WTC11 (cell line): ENCODE measurements at regions not wholly inside any gene's neighbourhood (a gene's known extent, or its start where the extent isn't known, plus 50 kb on each side); places are given as distances from the start of the nearest gene placed in this dataset.

Experiments used
- ATAC-seq: fragments of 200-7000 bp; cut with Tn5 transposase; 2 replicates; pipeline ENCODE4 v1.10.0; 2021; ENCODE audit warnings: mild to moderate bottlenecking, moderate library complexity
- CTCF ChIA-PET: fragments of 300-600 bp; sonication (Branson Sonifier 250); formaldehyde crosslinking; loops from one replicate; lab custom pipeline; 2021; ENCODE audit warnings: antibody characterized with exemption; lab: Charles Lee
- POLR2A ChIA-PET: fragments of 350-600 bp; sonication (Branson Sonifier 250); formaldehyde crosslinking; loops from one replicate; lab custom pipeline; 2021; ENCODE audit warnings: antibody characterized with exemption; lab: Charles Lee
- DNase-seq: peaks from one replicate; pipeline ENCODE4 v3.0.0; 2021; ENCODE audit warnings: low spot score
- H3K27ac Mint-ChIP-seq: 2 replicates; pipeline ENCODE4 v1.8.0; 2021; ENCODE audit warnings: mixed read lengths
- H3K27me3 Mint-ChIP-seq: 2 replicates; pipeline ENCODE4 v1.8.0; 2021; ENCODE audit warnings: low read depth, mild to moderate bottlenecking, moderate library complexity, mixed read lengths
- H3K36me3 Mint-ChIP-seq: 2 replicates; pipeline ENCODE4 v1.8.0; 2021; ENCODE audit warnings: mixed read lengths
- H3K4me1 Mint-ChIP-seq: 2 replicates; pipeline ENCODE4 v1.8.0; 2022; ENCODE audit warnings: mixed read lengths
- H3K4me3 Mint-ChIP-seq: 2 replicates; pipeline ENCODE4 v1.8.0; 2021; ENCODE audit warnings: mild to moderate bottlenecking, moderate library complexity, mixed read lengths
- H3K9me3 Mint-ChIP-seq: 2 replicates; pipeline ENCODE4 v1.8.0; 2021; ENCODE audit warnings: mixed read lengths
- CBFB ChIP-seq: sonication (generic); formaldehyde crosslinking; IDR thresholded peaks from 2 replicates; pipeline ENCODE4 v1.8.1; 2022; ENCODE audit warnings: mild to moderate bottlenecking, low read depth, missing genetic modification reagents
- CREM ChIP-seq: sonication (generic); formaldehyde crosslinking; IDR thresholded peaks from 2 replicates; pipeline ENCODE4 v1.8.1; 2022; ENCODE audit warnings: mild to moderate bottlenecking, missing genetic modification reagents, moderate library complexity
- FOXK1 ChIP-seq: sonication (generic); formaldehyde crosslinking; IDR thresholded peaks from 2 replicates; pipeline ENCODE4 v1.8.0; 2022; ENCODE audit warnings: mild to moderate bottlenecking, moderate library complexity, missing genetic modification reagents
- FOXP1 ChIP-seq: sonication (generic); formaldehyde crosslinking; IDR thresholded peaks from 2 replicates; pipeline ENCODE4 v1.8.0; 2022; ENCODE audit warnings: missing genetic modification reagents, mild to moderate bottlenecking, moderate library complexity, borderline replicate concordance
- HMGA2 ChIP-seq: fragments of 250-450 bp; sonication (Bioruptor Pico); IDR thresholded peaks from 2 replicates; pipeline ENCODE4 v1.4.0; 2021; ENCODE audit warnings: mild to moderate bottlenecking, moderate library complexity
- NFYB ChIP-seq: sonication (generic); formaldehyde crosslinking; conservative IDR thresholded peaks from 2 replicates; pipeline ENCODE4 v1.8.0; 2022; ENCODE audit warnings: low read depth, missing genetic modification reagents
- OVOL2 ChIP-seq: fragments of 250-450 bp; sonication (Bioruptor Pico); IDR thresholded peaks from 2 replicates; pipeline ENCODE4 v1.9.0; 2021; ENCODE audit warnings: mild to moderate bottlenecking, borderline replicate concordance
- RELA ChIP-seq: sonication (generic); formaldehyde crosslinking; IDR thresholded peaks from 2 replicates; pipeline ENCODE4 v1.8.1; 2022; ENCODE audit warnings: missing genetic modification reagents, mild to moderate bottlenecking, borderline replicate concordance
- RORB ChIP-seq: fragments of 250-450 bp; sonication (Bioruptor Pico); IDR thresholded peaks from 2 replicates; pipeline ENCODE4 v1.9.0; 2021; ENCODE audit warnings: mild to moderate bottlenecking
- SMAD3 ChIP-seq: sonication (generic); formaldehyde crosslinking; IDR thresholded peaks from 2 replicates; pipeline ENCODE4 v1.8.0; 2022; ENCODE audit warnings: missing genetic modification reagents, mild to moderate bottlenecking, borderline replicate concordance
- TCF7 ChIP-seq: sonication (generic); formaldehyde crosslinking; IDR thresholded peaks from 2 replicates; pipeline ENCODE4 v1.8.0; 2022; ENCODE audit warnings: mild to moderate bottlenecking, low read depth, missing genetic modification reagents, moderate library complexity
- ZNF121 ChIP-seq: sonication (generic); formaldehyde crosslinking; IDR thresholded peaks from 2 replicates; pipeline ENCODE4 v1.8.0; 2023; ENCODE audit warnings: missing genetic modification reagents
- ZNF263 ChIP-seq: sonication (generic); formaldehyde crosslinking; IDR thresholded peaks from 2 replicates; pipeline ENCODE4 v1.8.1; 2022; ENCODE audit warnings: low read depth, mild to moderate bottlenecking, moderate library complexity, missing genetic modification reagents
- ZNF396 ChIP-seq: fragments of 250-450 bp; sonication (Bioruptor Pico); IDR thresholded peaks from 2 replicates; pipeline ENCODE4 v1.8.0; 2021; ENCODE audit warnings: mild to moderate bottlenecking, moderate library complexity, borderline replicate concordance
- ZNF671 ChIP-seq: fragments of 250-450 bp; sonication (Bioruptor Pico); IDR thresholded peaks from 2 replicates; pipeline ENCODE4 v1.8.0; 2021; ENCODE audit warnings: mild to moderate bottlenecking
- TF ChIP-seq, protein P1 (sequence below): fragments of 250-450 bp; sonication (Bioruptor Pico); IDR thresholded peaks from 2 replicates; pipeline ENCODE4 v1.8.0; 2021; ENCODE audit warnings: mild to moderate bottlenecking
- TF ChIP-seq, protein P2 (sequence below): sonication (generic); formaldehyde crosslinking; IDR thresholded peaks from 2 replicates; pipeline ENCODE4 v1.8.1; 2023; ENCODE audit warnings: mild to moderate bottlenecking, missing genetic modification reagents, borderline replicate concordance
- TF ChIP-seq, protein P3 (sequence below): sonication (generic); formaldehyde crosslinking; IDR thresholded peaks from 2 replicates; pipeline ENCODE4 v1.8.1; 2023; ENCODE audit warnings: mild to moderate bottlenecking, missing genetic modification reagents, moderate library complexity
- TF ChIP-seq, protein P4 (sequence below): fragments of 250-450 bp; sonication (Bioruptor Pico); IDR thresholded peaks from 2 replicates; pipeline ENCODE4 v2.1.2; 2022; ENCODE audit warnings: mild to moderate bottlenecking, moderate library complexity
- TF ChIP-seq, protein P5 (sequence below): sonication (generic); formaldehyde crosslinking; IDR thresholded peaks from 2 replicates; pipeline ENCODE4 v1.8.0; 2022; ENCODE audit warnings: missing genetic modification reagents
- TF ChIP-seq, protein P6 (sequence below): sonication (generic); formaldehyde crosslinking; IDR thresholded peaks from 2 replicates; pipeline ENCODE4 v1.8.1; 2023; ENCODE audit warnings: mild to moderate bottlenecking, moderate library complexity, missing genetic modification reagents

DNA sequence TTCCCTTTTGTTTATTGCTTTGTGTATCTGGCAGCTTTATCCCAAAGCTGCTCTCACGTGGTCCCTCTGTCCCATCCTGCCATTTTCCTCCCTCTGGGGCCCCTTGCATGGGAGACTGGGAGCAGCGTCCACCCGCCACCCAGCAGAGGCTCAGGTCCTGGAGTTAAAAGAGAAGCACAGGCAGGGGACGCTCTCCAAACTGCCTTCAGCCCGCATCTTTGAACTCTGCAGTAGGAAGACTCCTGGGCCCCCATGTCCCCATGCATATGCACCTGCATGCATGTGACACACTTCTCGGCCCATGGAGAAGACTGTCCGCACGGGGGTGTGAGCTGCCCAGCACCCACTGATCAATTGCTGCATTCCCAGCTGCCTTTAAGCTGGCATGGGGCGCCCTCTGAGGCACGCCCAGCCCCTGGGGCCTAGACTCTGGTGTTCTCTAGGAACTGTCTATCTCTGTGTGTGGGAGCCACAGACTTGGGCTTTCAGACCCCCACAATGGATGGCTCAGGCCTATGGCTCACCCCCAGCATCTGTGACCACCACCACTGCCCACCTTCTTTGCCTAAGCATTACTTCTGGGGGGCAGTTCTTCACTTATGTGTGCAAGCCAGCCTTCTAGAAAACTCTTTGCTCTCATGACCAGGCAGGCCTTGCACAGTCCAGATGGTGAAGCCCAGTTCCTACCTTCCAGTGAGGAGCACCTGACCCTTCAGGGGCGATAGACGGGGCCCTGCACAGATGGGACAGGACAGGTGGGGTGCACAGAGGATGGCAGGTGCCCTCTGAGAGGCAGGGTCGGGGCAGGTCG, 96.1 kb upstream of the DIO3 start:
- peaks cover 3% of the 10 kb centered on the region; the same call in 1 of the 2 replicates for H3K4me1 Mint-ChIP-seq
- no peak for DNase-seq
- peaks cover 18% of the 10 kb centered on the region for H3K27me3 Mint-ChIP-seq
- no peak overlapping the region for H3K4me3 Mint-ChIP-seq
- CTCF ChIA-PET: no interaction called here
- no peak overlapping the region for H3K27ac Mint-ChIP-seq
- TF ChIP-seq FOXP1 (no peak), RELA (CRISPR knock-in tag) (no peak), ZNF121 (CRISPR knock-in tag) (no peak), ZNF671 (no peak), CREM (CRISPR knock-in tag) (no peak), OVOL2 (CRISPR knock-in tag) (no peak), ZNF396 (CRISPR knock-in tag) (no peak), SMAD3 (CRISPR knock-in tag) (no peak)
- TF ChIP-seq, protein P1, sequence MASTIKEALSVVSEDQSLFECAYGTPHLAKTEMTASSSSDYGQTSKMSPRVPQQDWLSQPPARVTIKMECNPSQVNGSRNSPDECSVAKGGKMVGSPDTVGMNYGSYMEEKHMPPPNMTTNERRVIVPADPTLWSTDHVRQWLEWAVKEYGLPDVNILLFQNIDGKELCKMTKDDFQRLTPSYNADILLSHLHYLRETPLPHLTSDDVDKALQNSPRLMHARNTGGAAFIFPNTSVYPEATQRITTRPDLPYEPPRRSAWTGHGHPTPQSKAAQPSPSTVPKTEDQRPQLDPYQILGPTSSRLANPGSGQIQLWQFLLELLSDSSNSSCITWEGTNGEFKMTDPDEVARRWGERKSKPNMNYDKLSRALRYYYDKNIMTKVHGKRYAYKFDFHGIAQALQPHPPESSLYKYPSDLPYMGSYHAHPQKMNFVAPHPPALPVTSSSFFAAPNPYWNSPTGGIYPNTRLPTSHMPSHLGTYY: no peak
- TF ChIP-seq, protein P2, sequence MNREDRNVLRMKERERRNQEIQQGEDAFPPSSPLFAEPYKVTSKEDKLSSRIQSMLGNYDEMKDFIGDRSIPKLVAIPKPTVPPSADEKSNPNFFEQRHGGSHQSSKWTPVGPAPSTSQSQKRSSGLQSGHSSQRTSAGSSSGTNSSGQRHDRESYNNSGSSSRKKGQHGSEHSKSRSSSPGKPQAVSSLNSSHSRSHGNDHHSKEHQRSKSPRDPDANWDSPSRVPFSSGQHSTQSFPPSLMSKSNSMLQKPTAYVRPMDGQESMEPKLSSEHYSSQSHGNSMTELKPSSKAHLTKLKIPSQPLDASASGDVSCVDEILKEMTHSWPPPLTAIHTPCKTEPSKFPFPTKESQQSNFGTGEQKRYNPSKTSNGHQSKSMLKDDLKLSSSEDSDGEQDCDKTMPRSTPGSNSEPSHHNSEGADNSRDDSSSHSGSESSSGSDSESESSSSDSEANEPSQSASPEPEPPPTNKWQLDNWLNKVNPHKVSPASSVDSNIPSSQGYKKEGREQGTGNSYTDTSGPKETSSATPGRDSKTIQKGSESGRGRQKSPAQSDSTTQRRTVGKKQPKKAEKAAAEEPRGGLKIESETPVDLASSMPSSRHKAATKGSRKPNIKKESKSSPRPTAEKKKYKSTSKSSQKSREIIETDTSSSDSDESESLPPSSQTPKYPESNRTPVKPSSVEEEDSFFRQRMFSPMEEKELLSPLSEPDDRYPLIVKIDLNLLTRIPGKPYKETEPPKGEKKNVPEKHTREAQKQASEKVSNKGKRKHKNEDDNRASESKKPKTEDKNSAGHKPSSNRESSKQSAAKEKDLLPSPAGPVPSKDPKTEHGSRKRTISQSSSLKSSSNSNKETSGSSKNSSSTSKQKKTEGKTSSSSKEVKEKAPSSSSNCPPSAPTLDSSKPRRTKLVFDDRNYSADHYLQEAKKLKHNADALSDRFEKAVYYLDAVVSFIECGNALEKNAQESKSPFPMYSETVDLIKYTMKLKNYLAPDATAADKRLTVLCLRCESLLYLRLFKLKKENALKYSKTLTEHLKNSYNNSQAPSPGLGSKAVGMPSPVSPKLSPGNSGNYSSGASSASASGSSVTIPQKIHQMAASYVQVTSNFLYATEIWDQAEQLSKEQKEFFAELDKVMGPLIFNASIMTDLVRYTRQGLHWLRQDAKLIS (CRISPR knock-in tag): no peak
- TF ChIP-seq, protein P3, sequence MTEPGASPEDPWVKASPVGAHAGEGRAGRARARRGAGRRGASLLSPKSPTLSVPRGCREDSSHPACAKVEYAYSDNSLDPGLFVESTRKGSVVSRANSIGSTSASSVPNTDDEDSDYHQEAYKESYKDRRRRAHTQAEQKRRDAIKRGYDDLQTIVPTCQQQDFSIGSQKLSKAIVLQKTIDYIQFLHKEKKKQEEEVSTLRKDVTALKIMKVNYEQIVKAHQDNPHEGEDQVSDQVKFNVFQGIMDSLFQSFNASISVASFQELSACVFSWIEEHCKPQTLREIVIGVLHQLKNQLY (CRISPR knock-in tag): no peak
- TF ChIP-seq, all 79 proteins: peak for 0
- POLR2A ChIA-PET: no interaction called here
- Mint-ChIP-seq H3K9me3 (no peaks in the 10 kb centered on the region), H3K36me3 (no peaks in the 10 kb centered on the region)
- no peak for ATAC-seq

DNA sequence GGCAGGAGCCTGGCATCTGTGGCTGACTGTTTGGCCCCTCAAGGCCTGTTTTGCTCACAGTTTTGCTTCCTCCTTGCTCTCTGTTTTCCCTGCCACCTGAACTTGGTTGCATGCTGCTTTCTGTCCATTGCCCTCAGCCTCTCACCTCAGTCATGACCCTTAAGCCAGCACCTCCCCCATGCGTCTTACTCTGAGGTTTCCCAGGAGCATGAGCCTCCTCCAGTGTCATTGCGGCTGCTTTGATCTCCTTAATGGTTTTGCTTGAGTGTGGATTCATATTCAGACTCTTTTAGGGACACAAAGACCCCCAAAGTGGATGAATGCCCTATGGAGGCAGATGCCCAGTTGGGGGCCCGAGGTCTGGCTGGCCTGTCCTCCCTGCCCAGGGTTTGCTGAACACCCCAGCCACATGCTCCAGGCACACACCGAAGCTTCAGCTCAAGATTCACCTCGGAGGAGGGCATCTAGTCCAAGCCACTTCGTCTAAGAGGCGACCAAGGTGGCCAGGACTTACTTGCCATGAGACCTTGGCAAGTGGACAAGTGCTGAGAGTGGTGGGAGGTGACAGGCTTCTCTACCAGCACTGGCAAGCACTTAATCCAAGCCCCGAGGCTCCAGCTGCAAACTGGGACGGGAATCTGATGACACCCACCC, 95.4 kb upstream of the DIO3 start:
- DNase-seq (no peak), ATAC-seq (no peak)
- Mint-ChIP-seq H3K27me3 (peaks cover 11% of the 10 kb centered on the region), H3K36me3 (no peaks in the 10 kb centered on the region), H3K27ac (no peak overlapping the region), H3K4me1 (no peaks in the 10 kb centered on the region), H3K9me3 (no peaks in the 10 kb centered on the region), H3K4me3 (no peak overlapping the region)
- ChIA-PET POLR2A (no interaction called here), CTCF (no interaction called here)
- TF ChIP-seq NFYB (CRISPR knock-in tag) (no peak), FOXK1 (CRISPR knock-in tag) (no peak), TCF7 (no peak), ZNF263 (no peak), CBFB (no peak), RORB (CRISPR knock-in tag) (no peak), HMGA2 (no peak)
- TF ChIP-seq, protein P4, sequence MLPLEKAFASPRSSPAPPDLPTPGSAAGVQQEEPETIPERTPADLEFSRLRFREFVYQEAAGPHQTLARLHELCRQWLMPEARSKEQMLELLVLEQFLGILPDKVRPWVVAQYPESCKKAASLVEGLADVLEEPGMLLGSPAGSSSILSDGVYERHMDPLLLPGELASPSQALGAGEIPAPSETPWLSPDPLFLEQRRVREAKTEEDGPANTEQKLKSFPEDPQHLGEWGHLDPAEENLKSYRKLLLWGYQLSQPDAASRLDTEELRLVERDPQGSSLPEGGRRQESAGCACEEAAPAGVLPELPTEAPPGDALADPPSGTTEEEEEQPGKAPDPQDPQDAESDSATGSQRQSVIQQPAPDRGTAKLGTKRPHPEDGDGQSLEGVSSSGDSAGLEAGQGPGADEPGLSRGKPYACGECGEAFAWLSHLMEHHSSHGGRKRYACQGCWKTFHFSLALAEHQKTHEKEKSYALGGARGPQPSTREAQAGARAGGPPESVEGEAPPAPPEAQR: no peak
- TF ChIP-seq, protein P5, sequence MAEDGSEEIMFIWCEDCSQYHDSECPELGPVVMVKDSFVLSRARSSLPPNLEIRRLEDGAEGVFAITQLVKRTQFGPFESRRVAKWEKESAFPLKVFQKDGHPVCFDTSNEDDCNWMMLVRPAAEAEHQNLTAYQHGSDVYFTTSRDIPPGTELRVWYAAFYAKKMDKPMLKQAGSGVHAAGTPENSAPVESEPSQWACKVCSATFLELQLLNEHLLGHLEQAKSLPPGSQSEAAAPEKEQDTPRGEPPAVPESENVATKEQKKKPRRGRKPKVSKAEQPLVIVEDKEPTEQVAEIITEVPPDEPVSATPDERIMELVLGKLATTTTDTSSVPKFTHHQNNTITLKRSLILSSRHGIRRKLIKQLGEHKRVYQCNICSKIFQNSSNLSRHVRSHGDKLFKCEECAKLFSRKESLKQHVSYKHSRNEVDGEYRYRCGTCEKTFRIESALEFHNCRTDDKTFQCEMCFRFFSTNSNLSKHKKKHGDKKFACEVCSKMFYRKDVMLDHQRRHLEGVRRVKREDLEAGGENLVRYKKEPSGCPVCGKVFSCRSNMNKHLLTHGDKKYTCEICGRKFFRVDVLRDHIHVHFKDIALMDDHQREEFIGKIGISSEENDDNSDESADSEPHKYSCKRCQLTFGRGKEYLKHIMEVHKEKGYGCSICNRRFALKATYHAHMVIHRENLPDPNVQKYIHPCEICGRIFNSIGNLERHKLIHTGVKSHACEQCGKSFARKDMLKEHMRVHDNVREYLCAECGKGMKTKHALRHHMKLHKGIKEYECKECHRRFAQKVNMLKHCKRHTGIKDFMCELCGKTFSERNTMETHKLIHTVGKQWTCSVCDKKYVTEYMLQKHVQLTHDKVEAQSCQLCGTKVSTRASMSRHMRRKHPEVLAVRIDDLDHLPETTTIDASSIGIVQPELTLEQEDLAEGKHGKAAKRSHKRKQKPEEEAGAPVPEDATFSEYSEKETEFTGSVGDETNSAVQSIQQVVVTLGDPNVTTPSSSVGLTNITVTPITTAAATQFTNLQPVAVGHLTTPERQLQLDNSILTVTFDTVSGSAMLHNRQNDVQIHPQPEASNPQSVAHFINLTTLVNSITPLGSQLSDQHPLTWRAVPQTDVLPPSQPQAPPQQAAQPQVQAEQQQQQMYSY: no peak
- TF ChIP-seq, protein P6, sequence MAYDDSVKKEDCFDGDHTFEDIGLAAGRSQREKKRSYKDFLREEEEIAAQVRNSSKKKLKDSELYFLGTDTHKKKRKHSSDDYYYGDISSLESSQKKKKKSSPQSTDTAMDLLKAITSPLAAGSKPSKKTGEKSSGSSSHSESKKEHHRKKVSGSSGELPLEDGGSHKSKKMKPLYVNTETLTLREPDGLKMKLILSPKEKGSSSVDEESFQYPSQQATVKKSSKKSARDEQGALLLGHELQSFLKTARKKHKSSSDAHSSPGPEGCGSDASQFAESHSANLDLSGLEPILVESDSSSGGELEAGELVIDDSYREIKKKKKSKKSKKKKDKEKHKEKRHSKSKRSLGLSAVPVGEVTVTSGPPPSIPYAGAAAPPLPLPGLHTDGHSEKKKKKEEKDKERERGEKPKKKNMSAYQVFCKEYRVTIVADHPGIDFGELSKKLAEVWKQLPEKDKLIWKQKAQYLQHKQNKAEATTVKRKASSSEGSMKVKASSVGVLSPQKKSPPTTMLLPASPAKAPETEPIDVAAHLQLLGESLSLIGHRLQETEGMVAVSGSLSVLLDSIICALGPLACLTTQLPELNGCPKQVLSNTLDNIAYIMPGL (CRISPR knock-in tag): no peak
